Heart left ventricle (tissue), 16 donors: ENCODE measurements at regions not wholly inside any gene's neighbourhood (a gene's known extent, or its start where the extent isn't known, plus 50 kb on each side); places are given as distances from the start of the nearest gene placed in this dataset.

Experiments used
- ATAC-seq, 4 donors: fragments of 200-7000 bp; cut with Tn5 transposase; one replicate each; pipeline ENCODE4 v1.9.1; 2020 to 2022; ENCODE audit warnings: moderate library complexity in 4 of 4, mild to moderate bottlenecking in 3 of 4, moderate number of reproducible peaks in 1 of 4
- DNase-seq, 5 donors: peaks; one replicate each; pipeline ENCODE4 v3.0.0-alpha.2; 2020
- H3K27ac ChIP-seq, 12 donors: fragments of 200-600 bp; sonication (generic) in 4 of 12; one replicate each; pipeline versions ENCODE4 v1.5.0 to v1.8.0; 2016 to 2022; ENCODE audit warnings: mild to moderate bottlenecking in 2 of 12
- H3K27me3 ChIP-seq, 9 donors: fragments of 200-600 bp; sonication (generic) in 2 of 9; one replicate each; pipeline versions ENCODE4 v1.5.1 to v1.8.0; 2016 to 2022; ENCODE audit warnings: mild to moderate bottlenecking in 3 of 9
- H3K36me3 ChIP-seq, 9 donors: fragments of 200-600 bp; sonication (generic) in 2 of 9; one replicate each; pipeline versions ENCODE4 v1.5.0 to v1.8.0; 2018 to 2022; ENCODE audit warnings: mild to moderate bottlenecking in 2 of 9
- H3K4me1 ChIP-seq, 12 donors: fragments of 200-600 bp; sonication (generic) in 4 of 12; one replicate each; pipeline versions ENCODE4 v1.5.0 to v1.8.0; 2016 to 2022; ENCODE audit warnings: mild to moderate bottlenecking in 3 of 12
- H3K4me3 ChIP-seq, 12 donors: fragments of 200-600 bp; sonication (generic) in 4 of 12; one replicate each; pipeline versions ENCODE4 v1.5.0 to v1.8.0; 2017 to 2022; ENCODE audit warnings: mild to moderate bottlenecking in 9 of 12, moderate library complexity in 4 of 12
- H3K9me3 ChIP-seq, 12 donors: fragments of 200-600 bp; sonication (generic) in 4 of 12; one replicate each; pipeline versions ENCODE4 v1.5.0 to v1.8.0; 2016 to 2022; ENCODE audit warnings: mild to moderate bottlenecking in 1 of 12
- POLR2A ChIP-seq, 2 donors: fragments of 450-650 bp; IDR thresholded peaks; one replicate each; pipeline ENCODE4 v1.6.1; 2017; ENCODE audit warnings: antibody characterized with exemption in 2 of 2, mild to moderate bottlenecking in 2 of 2, moderate library complexity in 2 of 2
- WGBS, 4 donors: extraction: QIAGEN DNeasy Blood & Tissue Kit in 2 of 4; methylation state at CpG; one replicate each; pipeline versions ENCODE4 v1.1.5 to v1.1.7; 2013 to 2018; 5-methylcytosine and 5-hydroxymethylcytosine counted together
- intact Hi-C, 10 donors: fragments of 100-400 bp; cut with DNase I; formaldehyde crosslinking; loops; one replicate each; pipeline versions ENCODE4 v1.11.1 to v1.14.2; 2022
- TF ChIP-seq, protein P1 (sequence below), 12 donors: fragments of 200-600 bp; sonication (generic) in 4 of 12; IDR thresholded peaks; one replicate each; pipeline versions ENCODE4 v1.5.0 to v1.8.0; 2018 to 2022; ENCODE audit warnings: antibody characterized with exemption in 12 of 12, mild to moderate bottlenecking in 5 of 12
- donor health status: ischemic (EF 13 %, LVEDD 7.1; RV severe dilation, severe dysfunction).
- donor health status: healthy with polysubstance abuse.
- donor health status: DM: no; HTN: yes; CAD: no.
- donor health status: DM: no; HTN: no; CAD: no.
- donor health status: ischemic (EF 25% LVEDD 6.9; RV normal size, moderate dysfunction).
- donor health status: ischemic (EF 25% LVEDD 5.7; RV mildly dilated, moderate dysfunction).
- donor health status: healthy.
- donor health status: DM: yes; HTN: yes; CAD: no.
- donor health status: ischemic (EF 35%, LVEDD 5.7; RV mildly dilated, moderate dysfunction).
- donor health status: nonischemic (EF 11% LVEDD 7.7; RV severe dilation, severe dysfunction).
- donor health status: DM: yes; HTN: yes; CAD: no.
- donor health status: PGD.
- donor health status: ischemic (EF 29% LVEDD 5.4; RV normal size, mild dysfunction).
- donor health status: nonischemic (EF 23%, LVEDD 6.1; RV moderate dilation, normal function).

DNA sequence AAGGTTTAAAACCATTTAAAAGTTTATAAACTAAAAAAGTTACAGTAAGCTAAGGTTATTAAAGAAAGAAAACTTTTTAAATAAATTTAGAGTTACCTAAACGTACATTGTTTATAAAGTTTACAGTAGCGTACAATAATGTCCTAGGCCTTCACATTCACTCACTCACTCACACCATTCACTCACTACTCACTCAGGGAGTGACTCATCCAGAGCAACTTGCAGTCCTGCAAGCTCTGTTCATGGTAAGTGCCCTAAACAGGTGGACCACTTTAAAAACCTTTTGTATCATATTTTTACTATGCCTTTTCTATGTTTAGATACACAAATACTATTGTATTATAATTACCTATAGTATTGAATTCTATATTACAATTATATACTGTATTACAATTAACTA lies 190.8 kb upstream of the RASA1 start:
- Histone ChIP-seq H3K27me3 (no peaks in the 10 kb centered on the region), H3K4me1 (peaks cover 0 to 28% (median 0%) of the 10 kb centered on the region in 12 donors), H3K9me3 (no peaks in the 10 kb centered on the region), H3K27ac (no peak overlapping the region), H3K4me3 (no peak overlapping the region), H3K36me3 (no peaks in the 10 kb centered on the region)
- TF ChIP-seq, protein P1, sequence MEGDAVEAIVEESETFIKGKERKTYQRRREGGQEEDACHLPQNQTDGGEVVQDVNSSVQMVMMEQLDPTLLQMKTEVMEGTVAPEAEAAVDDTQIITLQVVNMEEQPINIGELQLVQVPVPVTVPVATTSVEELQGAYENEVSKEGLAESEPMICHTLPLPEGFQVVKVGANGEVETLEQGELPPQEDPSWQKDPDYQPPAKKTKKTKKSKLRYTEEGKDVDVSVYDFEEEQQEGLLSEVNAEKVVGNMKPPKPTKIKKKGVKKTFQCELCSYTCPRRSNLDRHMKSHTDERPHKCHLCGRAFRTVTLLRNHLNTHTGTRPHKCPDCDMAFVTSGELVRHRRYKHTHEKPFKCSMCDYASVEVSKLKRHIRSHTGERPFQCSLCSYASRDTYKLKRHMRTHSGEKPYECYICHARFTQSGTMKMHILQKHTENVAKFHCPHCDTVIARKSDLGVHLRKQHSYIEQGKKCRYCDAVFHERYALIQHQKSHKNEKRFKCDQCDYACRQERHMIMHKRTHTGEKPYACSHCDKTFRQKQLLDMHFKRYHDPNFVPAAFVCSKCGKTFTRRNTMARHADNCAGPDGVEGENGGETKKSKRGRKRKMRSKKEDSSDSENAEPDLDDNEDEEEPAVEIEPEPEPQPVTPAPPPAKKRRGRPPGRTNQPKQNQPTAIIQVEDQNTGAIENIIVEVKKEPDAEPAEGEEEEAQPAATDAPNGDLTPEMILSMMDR (IDR thresholded peaks at IDR 0.05), result no peak
- no peak for TF ChIP-seq POLR2A (IDR thresholded peaks at IDR 0.05)
- WGBS, 4 donors, result 89 to 96% (median 93%) methylated on average over 2 of the region's 2 CpGs
- intact Hi-C loops, result loop anchor here in 4 of 10 donors (10.0 kb wide), 2 partner anchors 318 to 328 kb away; no protein-coding TSS in a partner anchor
- ATAC-seq, result no peak
- DNase-seq, result no peak

DNA sequence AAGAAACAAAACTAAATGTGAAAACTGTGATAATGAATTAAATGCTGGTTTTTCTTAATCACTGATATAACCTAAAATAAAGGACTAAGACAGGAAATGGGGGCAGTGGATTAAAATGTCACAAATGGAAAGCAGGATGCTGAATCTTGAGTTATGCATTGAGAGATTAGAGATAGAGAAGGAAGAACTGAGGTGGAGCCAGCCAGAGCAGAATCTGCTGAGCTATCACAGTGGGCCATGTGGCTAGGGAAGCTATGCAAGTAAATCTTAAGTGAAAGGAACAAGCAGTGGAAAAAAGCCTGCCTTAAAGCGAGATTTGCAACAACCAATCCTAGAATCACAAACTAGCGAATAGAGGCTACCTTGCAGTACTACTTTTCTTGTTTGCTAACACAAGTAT lies 188.5 kb upstream of the RASA1 start:
- Histone ChIP-seq H3K27me3 (no peaks in the 10 kb centered on the region), H3K27ac (peak overlapping the region in 1 of 12 donors; percentile 12), H3K9me3 (no peaks in the 10 kb centered on the region), H3K4me1 (peaks cover 0 to 30% (median 0%) of the 10 kb centered on the region in 12 donors), H3K4me3 (no peak overlapping the region), H3K36me3 (no peaks in the 10 kb centered on the region)
- 86 to 95% (median 90%) methylated on average over 2 of the region's 2 CpGs for WGBS, 4 donors
- TF ChIP-seq, protein P1 (IDR thresholded peaks at IDR 0.05), result no peak
- TF ChIP-seq POLR2A (IDR thresholded peaks at IDR 0.05), result no peak
- intact Hi-C loops, result loop anchor here in 4 of 10 donors (10.0 kb wide), 2 partner anchors 316 to 326 kb away; no protein-coding TSS in a partner anchor
- no peak for ATAC-seq
- peak in 1 of 5 donors; percentile 23 for DNase-seq

DNA sequence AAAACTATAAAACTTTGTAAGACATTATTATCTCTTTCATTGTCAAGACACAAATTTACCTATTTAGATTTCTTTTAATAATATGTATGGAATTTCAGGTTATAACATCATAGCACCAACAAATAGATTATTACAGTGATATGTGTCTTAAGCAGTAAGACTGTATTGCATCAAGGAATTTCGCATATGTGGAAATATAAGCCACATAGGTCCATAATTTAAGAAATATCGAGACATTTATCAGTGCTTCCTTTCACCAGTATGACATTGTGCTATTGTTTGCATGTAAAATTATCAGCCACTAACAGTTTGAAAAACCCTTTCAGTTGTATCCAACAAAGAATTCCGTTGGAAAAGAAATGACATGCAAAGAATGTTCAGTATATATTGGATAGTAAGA lies 186.7 kb upstream of the RASA1 start:
- peak overlapping the region in 1 of 12 donors; percentile 72 for H3K27ac ChIP-seq
- WGBS, 4 donors, result 35 to 53% (median 49%) methylated on average over 3 of the region's 3 CpGs

DNA sequence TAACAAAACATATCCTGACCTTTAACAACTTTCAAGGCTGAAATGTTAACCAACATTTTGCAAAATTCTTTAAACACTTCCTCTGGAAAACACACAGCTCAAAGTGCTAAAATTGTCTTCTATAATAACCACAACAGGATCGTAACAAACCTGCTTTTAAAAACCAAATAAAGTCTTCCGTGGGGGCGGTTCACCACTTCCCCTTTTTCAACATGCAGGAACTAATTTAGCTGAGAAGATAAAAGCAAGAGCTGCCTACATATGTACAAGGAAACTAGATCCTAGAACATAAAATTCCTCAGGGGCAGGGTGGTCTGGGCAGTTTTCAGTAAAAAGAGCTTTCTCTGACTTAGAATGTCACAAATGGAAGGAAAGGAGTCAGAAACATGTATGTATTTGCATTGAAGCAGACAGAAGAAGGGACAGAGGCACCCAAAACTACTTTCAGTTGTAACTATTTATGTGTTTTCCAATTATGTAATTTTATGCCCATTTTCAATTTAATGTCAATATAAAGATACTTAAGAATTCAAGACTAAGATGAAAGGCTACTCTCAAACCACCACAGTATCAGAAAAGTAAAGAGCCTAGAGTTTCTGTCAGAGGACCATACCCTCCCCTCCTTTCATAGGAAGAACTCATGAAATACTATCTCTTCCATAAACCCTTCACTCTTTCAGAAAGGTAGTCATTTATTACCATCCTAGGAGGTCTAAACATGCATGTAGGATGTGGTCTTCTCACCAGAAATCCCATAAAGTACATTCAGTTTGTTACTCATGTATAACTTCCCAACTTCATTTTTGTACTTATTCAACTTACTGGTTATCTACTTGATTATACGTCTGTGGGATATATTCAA lies 185.9 kb upstream of the RASA1 start:
- intact Hi-C loops, result no loop called here
- DNase-seq (peak in 2 of 5 donors; percentile 23 to 31), ATAC-seq (peak in 1 of 4 donors; percentile 47)
- WGBS, 4 donors, result 43 to 54% (median 50%) methylated on average over 4 of the region's 4 CpGs
- no peak for TF ChIP-seq POLR2A (IDR thresholded peaks at IDR 0.05)
- TF ChIP-seq, protein P1 (IDR thresholded peaks at IDR 0.05), result no peak
- no peaks in the 10 kb centered on the region for H3K27me3 ChIP-seq
- H3K4me3 ChIP-seq, result no peak overlapping the region
- peaks cover 0 to 5% (median 0%) of the 10 kb centered on the region in 12 donors for H3K9me3 ChIP-seq
- peak overlapping the region in 2 of 12 donors; percentile 14 to 72 for H3K27ac ChIP-seq
- H3K36me3 ChIP-seq, result no peaks in the 10 kb centered on the region
- H3K4me1 ChIP-seq, result peaks cover 0 to 30% (median 0%) of the 10 kb centered on the region in 12 donors

More for the DNA sequence above, 186.7 kb upstream of the RASA1 start:
- H3K9me3 ChIP-seq, result peaks cover 0 to 5% (median 0%) of the 10 kb centered on the region in 12 donors
- peaks cover 0 to 30% (median 0%) of the 10 kb centered on the region in 12 donors for H3K4me1 ChIP-seq
- intact Hi-C loops, result no loop called here
- DNase-seq, result no peak
- ATAC-seq, result no peak
- no peaks in the 10 kb centered on the region for H3K36me3 ChIP-seq
- TF ChIP-seq, protein P1 (IDR thresholded peaks at IDR 0.05), result no peak
- no peak for TF ChIP-seq POLR2A (IDR thresholded peaks at IDR 0.05)
- H3K4me3 ChIP-seq, result no peak overlapping the region
- no peaks in the 10 kb centered on the region for H3K27me3 ChIP-seq
